DOHH2 (cell line): ENCODE measurements at regions not wholly inside any gene's neighbourhood (a gene's known extent, or its start where the extent isn't known, plus 50 kb on each side); places are given as distances from the start of the nearest gene placed in this dataset.

Experiments
- H3F3A ChIP-seq: fragments of 200-600 bp; sonication (generic), shearing (Covaris generic); 2 replicates; pipeline ENCODE4 v1.6.0; 2016; ENCODE audit warnings: antibody characterized with exemption, mild to moderate bottlenecking; ENCODE audit not compliant: control insufficient read depth, insufficient read depth
- H3K27ac ChIP-seq: fragments of 200-600 bp; sonication (generic); 2 replicates; pipeline ENCODE4 v1.5.1; 2014; ENCODE audit warnings: low read depth, mild to moderate bottlenecking, low read length, moderate library complexity
- H3K27me3 ChIP-seq: fragments of 200-600 bp; sonication (generic); 2 replicates; pipeline ENCODE4 v1.6.1; 2014; ENCODE audit warnings: mild to moderate bottlenecking, low read length, mixed read lengths; ENCODE audit not compliant: control insufficient read depth
- H3K36me3 ChIP-seq: fragments of 200-600 bp; sonication (generic); 2 replicates; pipeline ENCODE4 v1.6.1; 2014; ENCODE audit warnings: mild to moderate bottlenecking, low read length, moderate library complexity, mixed read lengths; ENCODE audit not compliant: control insufficient read depth
- H3K4me1 ChIP-seq: fragments of 200-600 bp; sonication (generic); 2 replicates; pipeline ENCODE4 v1.6.1; 2014; ENCODE audit warnings: mild to moderate bottlenecking, low read length, mixed read lengths; ENCODE audit not compliant: control insufficient read depth
- H3K4me2 ChIP-seq: fragments of 200-600 bp; sonication (generic); 2 replicates; pipeline ENCODE4 v1.6.0; 2014; ENCODE audit warnings: mild to moderate bottlenecking, low read length, moderate library complexity
- H3K4me3 ChIP-seq: fragments of 200-600 bp; sonication (generic); 2 replicates; pipeline ENCODE4 v1.5.1; 2014; ENCODE audit warnings: mild to moderate bottlenecking, low read length, mixed read lengths
- H3K79me2 ChIP-seq: fragments of 200-600 bp; sonication (generic); 2 replicates; pipeline ENCODE4 v1.6.1; 2014; ENCODE audit warnings: mild to moderate bottlenecking, low read length, mixed read lengths; ENCODE audit not compliant: control insufficient read depth
- H3K9me2 ChIP-seq: fragments of 200-600 bp; sonication (generic); replicated peaks from 2 replicates; pipeline ENCODE4 v1.6.1; 2014; ENCODE audit warnings: mild to moderate bottlenecking, low read length, mixed read lengths; ENCODE audit not compliant: control insufficient read depth
- H3K9me3 ChIP-seq: fragments of 200-600 bp; sonication (generic); 2 replicates; pipeline ENCODE4 v1.6.1; 2014; ENCODE audit warnings: antibody characterized with exemption, low read length, mixed read lengths; ENCODE audit not compliant: control insufficient read depth, insufficient read depth
- H4K20me1 ChIP-seq: fragments of 200-600 bp; sonication (generic); 2 replicates; pipeline ENCODE4 v1.6.0; 2014; ENCODE audit warnings: low read depth, mild to moderate bottlenecking, antibody characterized with exemption, low read length, moderate library complexity; ENCODE audit not compliant: control insufficient read depth, insufficient read depth
- CTCF ChIP-seq: fragments of 200-600 bp; sonication (generic); IDR thresholded peaks from one replicate; pipeline ENCODE4 v1.5.1; 2014; ENCODE audit warnings: antibody characterized with exemption, mild to moderate bottlenecking, low read depth, low read length; ENCODE audit not compliant: poor library complexity, severe bottlenecking
- EZH2phosphoT487 ChIP-seq: fragments of 200-600 bp; sonication (generic); IDR thresholded peaks from 2 replicates; pipeline ENCODE4 v1.6.1; 2017; ENCODE audit warnings: borderline replicate concordance, mild to moderate bottlenecking, antibody characterized with exemption, low read length, moderate library complexity, mixed read lengths

- H3K9me3 ChIP-seq, result peaks cover 8% of the 10 kb centered on the region; the same call in 1 of the 2 replicates
- no peaks in the 10 kb centered on the region for H3K79me2 ChIP-seq
- no peaks in the 10 kb centered on the region for H3K9me2 ChIP-seq
- H3K4me1 ChIP-seq, result no peaks in the 10 kb centered on the region
- no peak overlapping the region for H3K4me2 ChIP-seq
- H3K4me3 ChIP-seq, result no peak overlapping the region
- no peaks in the 10 kb centered on the region for H3K36me3 ChIP-seq
- H3F3A ChIP-seq, result no peaks in the 10 kb centered on the region
- TF ChIP-seq EZH2phosphoT487, result no peak
- TF ChIP-seq CTCF, result no peak
- H4K20me1 ChIP-seq, result no peaks in the 10 kb centered on the region
- no peak overlapping the region for H3K27ac ChIP-seq
- H3K27me3 ChIP-seq, result no peaks in the 10 kb centered on the region
Measured at GRCh38 chr16:88325976-88326375, 56.8 kb upstream of the ZNF469 start.

DNA sequence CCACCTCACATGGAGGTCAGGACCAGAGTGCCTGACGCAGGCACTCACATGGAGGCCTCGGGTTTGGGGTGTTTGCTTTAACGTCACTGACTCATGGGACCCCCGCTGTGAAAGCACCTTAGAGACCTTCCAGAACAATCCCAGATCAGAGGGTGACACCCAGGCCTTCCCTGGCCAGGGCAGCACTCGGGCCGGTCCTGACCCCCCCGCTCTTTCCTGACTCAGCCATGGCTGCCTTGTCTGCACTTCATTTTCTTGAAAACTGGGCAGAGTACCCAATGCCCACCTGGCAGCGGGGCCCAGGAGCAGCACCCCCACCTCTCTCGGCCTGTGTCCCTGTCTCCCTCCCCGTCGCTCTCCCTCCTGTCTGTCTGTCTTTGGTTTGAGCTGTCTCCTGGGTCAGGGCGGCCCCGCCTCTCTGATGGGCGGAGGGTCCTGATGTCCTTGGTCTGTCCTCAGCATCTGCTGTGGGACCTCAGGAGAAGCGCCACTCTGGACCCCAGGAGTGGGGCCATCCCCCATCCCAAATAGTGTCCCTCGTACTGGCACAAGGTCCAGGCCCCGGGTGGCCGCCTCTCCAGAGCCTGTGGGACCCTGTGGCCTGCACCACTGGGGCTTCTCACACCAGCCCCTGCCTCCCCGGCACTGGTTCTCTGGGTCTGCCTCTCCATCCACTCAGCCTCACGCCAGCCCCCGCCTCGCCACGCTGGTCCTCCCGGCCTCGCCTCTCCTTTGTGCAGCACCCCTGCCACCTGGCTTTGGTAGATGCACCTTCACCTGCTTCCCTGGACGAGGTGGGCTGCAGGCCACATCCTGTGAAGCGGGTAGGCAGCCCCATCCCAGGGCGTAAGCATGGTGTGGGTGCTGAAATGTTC is 55.9 kb upstream of the ZNF469 start:
- no peak for TF ChIP-seq EZH2phosphoT487
- no peak for TF ChIP-seq CTCF

DNA sequence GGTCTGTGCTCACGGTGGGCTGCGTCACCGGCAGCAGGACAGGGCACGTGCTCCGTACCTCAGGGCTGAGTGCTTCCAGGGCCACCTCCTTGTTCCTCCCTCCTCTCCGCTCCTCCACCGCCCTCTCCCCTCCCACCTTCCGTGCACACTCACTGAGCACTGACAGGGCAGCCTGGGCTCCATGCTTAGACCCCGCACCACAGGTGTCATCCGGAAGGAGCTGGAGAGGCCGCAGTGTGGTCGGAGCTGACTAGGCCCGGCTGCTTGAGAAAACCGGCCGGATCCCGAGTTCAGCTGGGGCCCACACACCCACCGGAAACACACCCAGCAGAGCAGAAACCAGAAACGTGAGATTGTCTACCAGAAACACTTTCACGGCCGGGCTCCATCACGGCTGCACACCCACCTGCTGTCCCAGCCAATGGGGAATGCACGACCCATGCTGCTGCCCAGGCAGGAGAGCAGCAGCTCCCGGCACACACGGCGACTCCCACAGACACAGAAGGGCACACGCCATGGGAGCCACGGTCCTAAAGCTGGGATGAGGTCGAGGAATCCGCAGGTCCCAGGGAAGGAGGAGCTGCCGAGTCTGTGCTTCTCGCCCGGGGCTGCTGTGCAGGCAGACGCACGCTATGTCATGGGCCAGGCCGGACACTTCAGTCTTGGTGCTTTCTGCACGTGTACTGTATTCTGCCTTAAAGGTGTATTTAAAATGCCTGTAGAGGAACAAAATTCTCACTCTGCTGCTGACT is 55.0 kb upstream of the ZNF469 start:
- no peak overlapping the region for H3K4me3 ChIP-seq
- H3K79me2 ChIP-seq, result no peaks in the 10 kb centered on the region
- no peaks in the 10 kb centered on the region for H3K9me2 ChIP-seq
- H3K27ac ChIP-seq, result no peak overlapping the region
- no peaks in the 10 kb centered on the region for H3F3A ChIP-seq
- no peaks in the 10 kb centered on the region for H3K27me3 ChIP-seq
- TF ChIP-seq CTCF, result no peak
- no peak for TF ChIP-seq EZH2phosphoT487
- no peaks in the 10 kb centered on the region for H3K36me3 ChIP-seq
- H4K20me1 ChIP-seq, result no peaks in the 10 kb centered on the region
- H3K4me2 ChIP-seq, result no peak overlapping the region
- no peaks in the 10 kb centered on the region for H3K4me1 ChIP-seq
- peaks cover 10% of the 10 kb centered on the region; the same call in 1 of the 2 replicates for H3K9me3 ChIP-seq

More for the DNA sequence above, 55.9 kb upstream of the ZNF469 start:
- Histone ChIP-seq H3K27ac (no peak overlapping the region), H3K4me3 (no peak overlapping the region), H3K9me2 (no peaks in the 10 kb centered on the region), H3K27me3 (no peaks in the 10 kb centered on the region), H3K36me3 (no peaks in the 10 kb centered on the region), H3K9me3 (peaks cover 13% of the 10 kb centered on the region; the same call in 1 of the 2 replicates), H3K4me2 (no peak overlapping the region), H4K20me1 (no peaks in the 10 kb centered on the region), H3K4me1 (no peaks in the 10 kb centered on the region), H3F3A (no peaks in the 10 kb centered on the region), H3K79me2 (no peaks in the 10 kb centered on the region)
